Astrocyte (in vitro differentiated cells and primary cell): ENCODE measurements at regions not wholly inside any gene's neighbourhood (a gene's known extent, or its start where the extent isn't known, plus 50 kb on each side); places are given as distances from the start of the nearest gene placed in this dataset.

Source experiments
- DNase-seq: peaks from one replicate; pipeline ENCODE4 v3.0.0-alpha.2; 2010; ENCODE audit warnings: low read depth
- FAIRE-seq: peaks from 2 replicates; lab custom pipeline; 2011; peaks lifted over from hg19 to GRCh38; lab: Jason Lieb, UNC
- H2AFZ ChIP-seq: 2 replicates; pipeline ENCODE4 v1.6.0; 2012; ENCODE audit warnings: low read depth, low read length, inconsistent platforms
- H3K27ac ChIP-seq: 2 replicates; pipeline ENCODE4 v1.5.1; 2011; ENCODE audit warnings: low read depth, low read length, inconsistent platforms
- H3K27me3 ChIP-seq: 2 replicates; pipeline ENCODE4 v1.6.0; 2011; ENCODE audit warnings: low read length, inconsistent platforms; ENCODE audit not compliant: insufficient read depth
- H3K36me3 ChIP-seq: 2 replicates; pipeline ENCODE4 v1.5.1; 2011; ENCODE audit warnings: low read length, inconsistent platforms; ENCODE audit not compliant: insufficient read depth
- H3K4me1 ChIP-seq: 2 replicates; pipeline ENCODE4 v1.5.1; 2011; ENCODE audit warnings: low read length, inconsistent platforms; ENCODE audit not compliant: insufficient read depth
- H3K4me2 ChIP-seq: 2 replicates; pipeline ENCODE4 v1.6.0; 2012; ENCODE audit warnings: low read length, inconsistent platforms
- H3K4me3 ChIP-seq: 2 replicates; pipeline ENCODE4 v1.5.1; 2011; ENCODE audit warnings: low read depth, mild to moderate bottlenecking, low read length, inconsistent platforms; ENCODE audit not compliant: insufficient read depth
- H3K79me2 ChIP-seq: 2 replicates; pipeline ENCODE4 v1.6.0; 2012; ENCODE audit warnings: mild to moderate bottlenecking, low read length, inconsistent platforms; ENCODE audit not compliant: insufficient read depth
- H3K9ac ChIP-seq: 2 replicates; pipeline ENCODE4 v1.6.0; 2012; ENCODE audit warnings: mild to moderate bottlenecking, low read length, inconsistent platforms
- H3K9me3 ChIP-seq: 2 replicates; pipeline ENCODE4 v1.5.1; 2012; ENCODE audit warnings: low read depth, mild to moderate bottlenecking, low read length, inconsistent platforms; ENCODE audit not compliant: insufficient read depth
- H4K20me1 ChIP-seq: 2 replicates; pipeline ENCODE4 v1.6.0; 2012; ENCODE audit warnings: low read length, inconsistent platforms; ENCODE audit not compliant: insufficient read depth
- H3K27ac Mint-ChIP-seq: one replicate; pipeline ENCODE4 v1.8.0; 2021; ENCODE audit warnings: mild to moderate bottlenecking, mixed read lengths; ENCODE audit not compliant: unreplicated experiment
- H3K27me3 Mint-ChIP-seq: one replicate; pipeline ENCODE4 v1.8.0; 2021; ENCODE audit warnings: low read depth, mixed read lengths; ENCODE audit not compliant: unreplicated experiment
- H3K36me3 Mint-ChIP-seq: one replicate; pipeline ENCODE4 v1.8.0; 2021; ENCODE audit warnings: low read depth, mixed read lengths; ENCODE audit not compliant: unreplicated experiment
- H3K4me1 Mint-ChIP-seq: one replicate; pipeline ENCODE4 v1.8.0; 2021; ENCODE audit warnings: low read depth, mixed read lengths; ENCODE audit not compliant: unreplicated experiment
- H3K4me3 Mint-ChIP-seq: one replicate; pipeline ENCODE4 v1.8.0; 2021; ENCODE audit warnings: mild to moderate bottlenecking, moderate library complexity, mixed read lengths; ENCODE audit not compliant: unreplicated experiment
- H3K9me3 Mint-ChIP-seq: one replicate; pipeline ENCODE4 v1.8.0; 2021; ENCODE audit warnings: mild to moderate bottlenecking, mixed read lengths; ENCODE audit not compliant: unreplicated experiment
- EZH2 ChIP-seq: IDR thresholded peaks from 2 replicates; pipeline ENCODE4 v1.6.1; 2012; ENCODE audit warnings: mild to moderate bottlenecking, low read length, inconsistent platforms; ENCODE audit not compliant: insufficient read depth
- TF ChIP-seq, protein P1 (sequence below): IDR thresholded peaks from 2 replicates; pipeline ENCODE4 v1.5.1; 2011; ENCODE audit warnings: low read depth, mild to moderate bottlenecking, inconsistent platforms, low read length, moderate library complexity; ENCODE audit not compliant: insufficient read depth

- no peaks in the 10 kb centered on the region for H3K9me3 Mint-ChIP-seq
- no peak overlapping the region for H3K9ac ChIP-seq
- no peaks in the 10 kb centered on the region for H3K9me3 ChIP-seq
- no peaks in the 10 kb centered on the region for H3K36me3 ChIP-seq
- peaks cover 2% of the 10 kb centered on the region for H3K36me3 Mint-ChIP-seq
- H3K4me2 ChIP-seq: no peak overlapping the region
- no peak overlapping the region for H3K4me3 Mint-ChIP-seq
- H3K4me1 ChIP-seq: no peaks in the 10 kb centered on the region
- H3K27me3 Mint-ChIP-seq: no peaks in the 10 kb centered on the region
- no peak overlapping the region for H2AFZ ChIP-seq
- H4K20me1 ChIP-seq: no peaks in the 10 kb centered on the region
- no peaks in the 10 kb centered on the region for H3K4me1 Mint-ChIP-seq
- no peak overlapping the region for H3K27ac Mint-ChIP-seq
- no peak overlapping the region for H3K4me3 ChIP-seq
- TF ChIP-seq, protein P1, sequence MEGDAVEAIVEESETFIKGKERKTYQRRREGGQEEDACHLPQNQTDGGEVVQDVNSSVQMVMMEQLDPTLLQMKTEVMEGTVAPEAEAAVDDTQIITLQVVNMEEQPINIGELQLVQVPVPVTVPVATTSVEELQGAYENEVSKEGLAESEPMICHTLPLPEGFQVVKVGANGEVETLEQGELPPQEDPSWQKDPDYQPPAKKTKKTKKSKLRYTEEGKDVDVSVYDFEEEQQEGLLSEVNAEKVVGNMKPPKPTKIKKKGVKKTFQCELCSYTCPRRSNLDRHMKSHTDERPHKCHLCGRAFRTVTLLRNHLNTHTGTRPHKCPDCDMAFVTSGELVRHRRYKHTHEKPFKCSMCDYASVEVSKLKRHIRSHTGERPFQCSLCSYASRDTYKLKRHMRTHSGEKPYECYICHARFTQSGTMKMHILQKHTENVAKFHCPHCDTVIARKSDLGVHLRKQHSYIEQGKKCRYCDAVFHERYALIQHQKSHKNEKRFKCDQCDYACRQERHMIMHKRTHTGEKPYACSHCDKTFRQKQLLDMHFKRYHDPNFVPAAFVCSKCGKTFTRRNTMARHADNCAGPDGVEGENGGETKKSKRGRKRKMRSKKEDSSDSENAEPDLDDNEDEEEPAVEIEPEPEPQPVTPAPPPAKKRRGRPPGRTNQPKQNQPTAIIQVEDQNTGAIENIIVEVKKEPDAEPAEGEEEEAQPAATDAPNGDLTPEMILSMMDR: no peak
- no peak for TF ChIP-seq EZH2
- DNase-seq: no peak
- H3K27me3 ChIP-seq: no peaks in the 10 kb centered on the region
- no peaks in the 10 kb centered on the region for H3K79me2 ChIP-seq
- H3K27ac ChIP-seq: no peak overlapping the region
- FAIRE-seq: no peak
These were observed 210.6 kb upstream of the UMPS start for GRCh38 chr3:124519591-124520194.

DNA sequence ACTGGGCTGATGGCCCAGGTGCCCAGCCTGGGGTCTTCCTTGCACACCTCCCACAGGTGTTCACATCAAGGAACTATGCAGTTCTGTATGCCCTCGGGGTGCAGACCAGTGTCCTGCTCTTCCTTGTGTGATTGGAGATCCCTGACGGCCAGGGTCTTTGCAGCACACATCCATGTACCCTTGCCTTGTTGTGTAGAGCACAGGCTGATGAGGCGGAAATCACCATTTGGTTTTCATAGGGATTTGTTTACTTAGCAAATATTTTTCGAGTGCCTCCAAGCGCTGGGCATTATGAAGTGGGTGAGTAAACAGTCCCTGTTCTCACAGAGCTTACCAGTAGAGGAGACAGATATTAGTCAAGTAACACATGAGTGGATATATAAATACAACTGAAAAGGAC is 209.3 kb upstream of the UMPS start:
- H3K9me3 Mint-ChIP-seq: peaks cover 4% of the 10 kb centered on the region
- FAIRE-seq (no peak), DNase-seq (no peak)
- H3K4me3 Mint-ChIP-seq: no peak overlapping the region
- Histone ChIP-seq H3K4me3 (no peak overlapping the region), H2AFZ (no peak overlapping the region), H4K20me1 (no peaks in the 10 kb centered on the region), H3K4me2 (no peak overlapping the region), H3K27me3 (no peaks in the 10 kb centered on the region), H3K79me2 (no peaks in the 10 kb centered on the region), H3K9me3 (no peaks in the 10 kb centered on the region), H3K9ac (no peak overlapping the region), H3K36me3 (no peaks in the 10 kb centered on the region), H3K4me1 (no peaks in the 10 kb centered on the region), H3K27ac (no peak overlapping the region)
- H3K27ac Mint-ChIP-seq: no peak overlapping the region
- no peaks in the 10 kb centered on the region for H3K4me1 Mint-ChIP-seq
- H3K36me3 Mint-ChIP-seq: peaks cover 5% of the 10 kb centered on the region
- H3K27me3 Mint-ChIP-seq: no peaks in the 10 kb centered on the region
- TF ChIP-seq, protein P1: no peak
- no peak for TF ChIP-seq EZH2

GRCh38 chr3:124522082-124522625 is 208.1 kb upstream of the UMPS start:
- no peaks in the 10 kb centered on the region for H3K79me2 ChIP-seq
- no peaks in the 10 kb centered on the region for H3K27me3 ChIP-seq
- H2AFZ ChIP-seq: no peak overlapping the region
- H3K4me2 ChIP-seq: no peak overlapping the region
- no peak for TF ChIP-seq EZH2
- TF ChIP-seq, protein P1: no peak
- Mint-ChIP-seq H3K27me3 (no peaks in the 10 kb centered on the region), H3K4me1 (no peaks in the 10 kb centered on the region), H3K4me3 (no peak overlapping the region), H3K36me3 (peaks cover 5% of the 10 kb centered on the region), H3K27ac (no peak overlapping the region), H3K9me3 (peaks cover 4% of the 10 kb centered on the region)
- no peaks in the 10 kb centered on the region for H4K20me1 ChIP-seq
- no peaks in the 10 kb centered on the region for H3K9me3 ChIP-seq
- no peak overlapping the region for H3K27ac ChIP-seq
- DNase-seq (no peak), FAIRE-seq (no peak)
- H3K36me3 ChIP-seq: no peaks in the 10 kb centered on the region
- H3K4me1 ChIP-seq: no peaks in the 10 kb centered on the region
- no peak overlapping the region for H3K9ac ChIP-seq
- no peak overlapping the region for H3K4me3 ChIP-seq
